ENCODE measurements at regions not wholly inside any gene's neighbourhood (a gene's known extent, or its start where the extent isn't known, plus 50 kb on each side); places are given as distances from the start of the nearest gene placed in this dataset.
"Not testable (repeated sequence)": the region's sequence is repeated elsewhere in the genome, so short reads cannot be mapped to it uniquely, and the experiment has no call there.

- Histone ChIP-seq H3K4me3 (no peak overlapping the region), H3K36me3 (no peaks in the 10 kb centered on the region), H3K9me3 (no peaks in the 10 kb centered on the region), H3K27me3 (peaks cover 0 to 8% (median 0%) of the 10 kb centered on the region in 7 donors), H3K4me1 (no peaks in the 10 kb centered on the region), H3K27ac (no peak overlapping the region)
- intact Hi-C loops (cut with DNase I): no loop called here
- 91 to 100% methylated on average over 1 of the region's 1 CpG for WGBS, 2 donors
- ATAC-seq: no peak
- no peak for TF ChIP-seq CTCF (IDR thresholded peaks at IDR 0.05)
- no peak for DNase-seq
Measured at GRCh38 chrX:112424166-112424565, 255.6 kb downstream of the LHFPL1 start.

- Histone ChIP-seq H3K36me3 (no peaks in the 10 kb centered on the region), H3K9me3 (no peaks in the 10 kb centered on the region), H3K4me3 (no peak overlapping the region), H3K4me1 (no peaks in the 10 kb centered on the region), H3K27me3 (peaks cover 0 to 17% (median 0%) of the 10 kb centered on the region in 7 donors), H3K27ac (no peak overlapping the region)
- intact Hi-C loops (cut with DNase I): no loop called here
- DNase-seq (no peak), ATAC-seq (no peak)
- no peak for TF ChIP-seq CTCF (IDR thresholded peaks at IDR 0.05)
- WGBS, 2 donors: 58 to 69% methylated on average over 3 of the region's 3 CpGs
Measured at GRCh38 chrX:112391313-112391712, 288.4 kb downstream of the LHFPL1 start.

- ATAC-seq: peak in 7 of 8 donors; percentile 33 to 85 (median 56)
Measured at GRCh38 chrX:112381649-112382298, 298.0 kb downstream of the LHFPL1 start.

GRCh38 chrX:112380541-112381278, 298.1 kb upstream of the TRPC5 start:
- DNase-seq (no peak), ATAC-seq (no peak)
- Histone ChIP-seq H3K9me3 (no peaks in the 10 kb centered on the region), H3K36me3 (no peaks in the 10 kb centered on the region), H3K4me3 (no peak overlapping the region), H3K27me3 (peaks cover 0 to 4% (median 0%) of the 10 kb centered on the region in 7 donors), H3K4me1 (no peaks in the 10 kb centered on the region), H3K27ac (no peak overlapping the region)
- intact Hi-C loops (cut with DNase I): no loop called here
- no peak for TF ChIP-seq CTCF (IDR thresholded peaks at IDR 0.05)
- WGBS, 2 donors: 95% methylated on average over 34 to 37 of the region's 39 CpGs

More at GRCh38 chrX:112381649-112382298, 298.0 kb downstream of the LHFPL1 start:
- H3K27me3 ChIP-seq; DNase-seq; H3K36me3 ChIP-seq; intact Hi-C loops (cut with DNase I); H3K4me1 ChIP-seq; H3K4me3 ChIP-seq; H3K9me3 ChIP-seq: not testable (repeated sequence)
- peak overlapping the region in 2 of 10 donors; percentile 21 to 35 for H3K27ac ChIP-seq
- 42 to 43% methylated on average over 8 of the region's 8 CpGs for WGBS, 2 donors

- DNase-seq (no peak), ATAC-seq (no peak)
- H3K9me3 ChIP-seq: no peaks in the 10 kb centered on the region
- WGBS, 2 donors: 74 to 76% methylated on average over 3 of the region's 3 CpGs
- peaks cover 0 to 7% (median 0%) of the 10 kb centered on the region in 7 donors for H3K27me3 ChIP-seq
- H3K4me1 ChIP-seq: no peaks in the 10 kb centered on the region
- no peak overlapping the region for H3K27ac ChIP-seq
- no peak for TF ChIP-seq CTCF (IDR thresholded peaks at IDR 0.05)
- H3K36me3 ChIP-seq: no peaks in the 10 kb centered on the region
- no peak overlapping the region for H3K4me3 ChIP-seq
- intact Hi-C loops (cut with DNase I): no loop called here
Measured at GRCh38 chrX:112377481-112377880, 294.9 kb upstream of the TRPC5 start.
